ENCODE measurements at regions not wholly inside any gene's neighbourhood (a gene's known extent, or its start where the extent isn't known, plus 50 kb on each side); places are given as distances from the start of the nearest gene placed in this dataset.

- no peak for TF ChIP-seq CTCF (IDR thresholded peaks at IDR 0.05)
- TF ChIP-seq ZFX (IDR thresholded peaks at IDR 0.05; ENCODE audit: borderline replicate concordance) = no peak
These were observed 109.9 kb upstream of the GAP43 start for GRCh38 chr3:115513416-115513800.
